OCI-LY7 (cell line): ENCODE measurements at regions not wholly inside any gene's neighbourhood (a gene's known extent, or its start where the extent isn't known, plus 50 kb on each side); places are given as distances from the start of the nearest gene placed in this dataset.

Experiments used
- BruUV-seq: library from RNA; stranded (reverse); fragments of 400-500 nt; replicated peaks from 2 replicates; lab custom pipeline; 2021; lab: Mats Ljungman, UMichigan
- CTCF ChIA-PET: fragments of 300-600 bp; sonication (Branson Sonifier 250); formaldehyde crosslinking; loops from one replicate; lab custom pipeline; 2022; ENCODE audit warnings: antibody characterized with exemption; ENCODE audit not compliant: unreplicated experiment; lab: Charles Lee
- POLR2A ChIA-PET: fragments of 300-600 bp; sonication (Branson Sonifier 250); formaldehyde crosslinking; loops from one replicate; lab custom pipeline; 2022; ENCODE audit warnings: antibody characterized with exemption; lab: Charles Lee
- DNase-seq: peaks from one replicate; pipeline ENCODE4 v3.0.0-alpha.2; 2015; ENCODE audit warnings: low spot score
- H2AFZ ChIP-seq: fragments of 200-600 bp; sonication (generic), shearing (Covaris generic); 2 replicates; pipeline ENCODE4 v1.6.1; 2014; ENCODE audit warnings: mild to moderate bottlenecking, antibody characterized with exemption, low read length, moderate library complexity
- H3K27ac ChIP-seq: fragments of 200-600 bp; sonication (generic); 2 replicates; pipeline ENCODE4 v1.5.1; 2014; ENCODE audit warnings: mixed run types, low read depth, mild to moderate bottlenecking, moderate library complexity, low read length, inconsistent platforms; ENCODE audit not compliant: poor library complexity, severe bottlenecking
- H3K36me3 ChIP-seq: fragments of 200-600 bp; sonication (generic); 2 replicates; pipeline ENCODE4 v1.6.1; 2014; ENCODE audit warnings: mild to moderate bottlenecking, antibody characterized with exemption, low read length, moderate library complexity, mixed read lengths; ENCODE audit not compliant: insufficient read depth
- H3K4me1 ChIP-seq: fragments of 200-600 bp; sonication (generic); 2 replicates; pipeline ENCODE4 v1.5.1; 2014; ENCODE audit warnings: mild to moderate bottlenecking, low read length; ENCODE audit not compliant: insufficient read depth, poor library complexity, severe bottlenecking
- H3K4me2 ChIP-seq: fragments of 200-600 bp; sonication (generic); 2 replicates; pipeline ENCODE4 v1.6.1; 2014; ENCODE audit warnings: mild to moderate bottlenecking, low read length
- H3K4me3 ChIP-seq: fragments of 200-600 bp; sonication (generic); 2 replicates; pipeline ENCODE4 v1.5.1; 2014; ENCODE audit warnings: mild to moderate bottlenecking, low read depth, low read length; ENCODE audit not compliant: poor library complexity, severe bottlenecking
- H3K79me2 ChIP-seq: fragments of 200-600 bp; sonication (generic); 2 replicates; pipeline ENCODE4 v1.6.1; 2016; ENCODE audit warnings: low read depth, mild to moderate bottlenecking, low read length, moderate library complexity, mixed read lengths; ENCODE audit not compliant: insufficient read depth
- H3K9me2 ChIP-seq: fragments of 200-600 bp; sonication (generic); 2 replicates; pipeline ENCODE4 v1.6.1; 2016; ENCODE audit warnings: mild to moderate bottlenecking, low read length, mixed read lengths; ENCODE audit not compliant: insufficient read depth
- H3K9me3 ChIP-seq: fragments of 200-600 bp; sonication (generic); 2 replicates; pipeline ENCODE4 v1.6.1; 2014; ENCODE audit warnings: mild to moderate bottlenecking, mixed run types, low read length, mixed read lengths
- H4K20me1 ChIP-seq: fragments of 200-600 bp; sonication (generic); 2 replicates; pipeline ENCODE4 v1.6.1; 2014; ENCODE audit warnings: mild to moderate bottlenecking, antibody characterized with exemption, low read length, moderate library complexity, mixed read lengths; ENCODE audit not compliant: insufficient read depth
- CTCF ChIP-seq: fragments of 200-600 bp; sonication (generic); conservative IDR thresholded peaks from 2 replicates; pipeline ENCODE4 v1.5.1; 2014; ENCODE audit warnings: mild to moderate bottlenecking, antibody characterized with exemption, low read length, moderate library complexity, mixed read lengths
- EZH2phosphoT487 ChIP-seq: fragments of 200-600 bp; sonication (generic); IDR thresholded peaks from 2 replicates; pipeline ENCODE4 v1.6.1; 2018; ENCODE audit warnings: low read depth, borderline replicate concordance, mild to moderate bottlenecking, mixed run types, antibody characterized with exemption, low read length, moderate library complexity, mixed read lengths
- intact Hi-C: fragments of 100-400 bp; cut with micrococcal nuclease; formaldehyde crosslinking; loops from one replicate; pipeline ENCODE4 v1.10.0; 2022; ENCODE audit not compliant: unreplicated experiment

- no peak overlapping the region; the same call in 1 of the 2 replicates for H2AFZ ChIP-seq
- BruUV-seq: no TSS peak
- H4K20me1 ChIP-seq: no peaks in the 10 kb centered on the region
- intact Hi-C loops: no loop called here
- H3K4me3 ChIP-seq: no peak overlapping the region
- no peaks in the 10 kb centered on the region for H3K9me3 ChIP-seq
- H3K4me1 ChIP-seq: no peaks in the 10 kb centered on the region
- no peak for DNase-seq
- CTCF ChIA-PET: no interaction called here
- no peaks in the 10 kb centered on the region for H3K79me2 ChIP-seq
- H3K4me2 ChIP-seq: no peak overlapping the region
- no peaks in the 10 kb centered on the region for H3K9me2 ChIP-seq
- no peaks in the 10 kb centered on the region for H3K36me3 ChIP-seq
- H3K27ac ChIP-seq: no peak overlapping the region
- POLR2A ChIA-PET: interaction anchor here (0.6 to 1.8 kb wide), 3 partner anchors 9 to 109 kb away, joined by 3 to 4 read pairs (median 3); no protein-coding TSS in a partner anchor
- no peak for TF ChIP-seq EZH2phosphoT487
Observed at GRCh38 chr4:17368408-17368807, 143.5 kb downstream of the QDPR start.

- Histone ChIP-seq H3K36me3 (no peaks in the 10 kb centered on the region), H4K20me1 (no peaks in the 10 kb centered on the region), H3K4me3 (no peak overlapping the region), H3K4me1 (no peaks in the 10 kb centered on the region), H3K79me2 (no peaks in the 10 kb centered on the region), H2AFZ (no peak overlapping the region), H3K27ac (no peak overlapping the region), H3K4me2 (no peak overlapping the region), H3K9me2 (no peaks in the 10 kb centered on the region), H3K9me3 (no peaks in the 10 kb centered on the region)
- no peak for DNase-seq
- ChIA-PET CTCF (no interaction called here), POLR2A (interaction anchor here (0.5 to 0.7 kb wide), 2 partner anchors 13 to 691 kb away, joined by 3 read pairs; no protein-coding TSS in a partner anchor)
- intact Hi-C loops: no loop called here
- no TSS peak for BruUV-seq
- TF ChIP-seq CTCF (no peak), EZH2phosphoT487 (no peak)
Observed at GRCh38 chr4:17367201-17367600, 144.7 kb downstream of the QDPR start.

GRCh38 chr4:17366496-17366895 lies 145.4 kb downstream of the QDPR start:
- Histone ChIP-seq H3K9me2 (no peaks in the 10 kb centered on the region), H3K79me2 (no peaks in the 10 kb centered on the region), H3K4me2 (no peak overlapping the region), H4K20me1 (no peaks in the 10 kb centered on the region), H3K9me3 (no peaks in the 10 kb centered on the region), H3K27ac (no peak overlapping the region), H3K4me1 (no peaks in the 10 kb centered on the region), H3K4me3 (no peak overlapping the region), H2AFZ (no peak overlapping the region), H3K36me3 (no peaks in the 10 kb centered on the region)
- POLR2A ChIA-PET: interaction anchor here (0.5 to 0.8 kb wide), 4 partner anchors 15 to 691 kb away, joined by 3 read pairs; no protein-coding TSS in a partner anchor
- no TSS peak for BruUV-seq
- intact Hi-C loops: no loop called here
- CTCF ChIA-PET: interaction anchor here (1.0 kb wide), 1 partner anchor 41 kb away, joined by 3 read pairs; no protein-coding TSS in a partner anchor
- TF ChIP-seq EZH2phosphoT487: no peak
- TF ChIP-seq CTCF: no peak
- no peak for DNase-seq
